ENCODE measurements at regions not wholly inside any gene's neighbourhood (a gene's known extent, or its start where the extent isn't known, plus 50 kb on each side); places are given as distances from the start of the nearest gene placed in this dataset.

DNA sequence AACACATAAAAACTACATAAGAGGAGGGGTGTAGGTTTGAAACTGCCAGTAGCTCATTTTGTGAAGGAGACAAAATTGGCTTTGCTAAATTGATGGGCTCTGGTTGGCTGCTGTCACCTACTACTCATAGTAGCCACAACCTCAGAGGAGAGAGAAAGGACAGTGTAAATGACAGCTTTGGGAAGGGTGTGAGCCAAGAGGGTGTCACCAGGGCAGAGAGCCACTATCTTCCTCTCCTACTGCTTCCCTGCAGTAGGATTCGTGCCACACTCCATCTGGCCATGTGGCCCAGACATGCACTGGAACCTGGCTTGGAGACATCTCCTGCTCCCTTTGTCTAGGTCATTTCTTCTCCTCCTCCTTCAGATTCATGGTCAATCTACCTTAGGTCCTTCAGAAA is 455.9 kb downstream of the ENC1 start:
- TF ChIP-seq, protein P1, sequence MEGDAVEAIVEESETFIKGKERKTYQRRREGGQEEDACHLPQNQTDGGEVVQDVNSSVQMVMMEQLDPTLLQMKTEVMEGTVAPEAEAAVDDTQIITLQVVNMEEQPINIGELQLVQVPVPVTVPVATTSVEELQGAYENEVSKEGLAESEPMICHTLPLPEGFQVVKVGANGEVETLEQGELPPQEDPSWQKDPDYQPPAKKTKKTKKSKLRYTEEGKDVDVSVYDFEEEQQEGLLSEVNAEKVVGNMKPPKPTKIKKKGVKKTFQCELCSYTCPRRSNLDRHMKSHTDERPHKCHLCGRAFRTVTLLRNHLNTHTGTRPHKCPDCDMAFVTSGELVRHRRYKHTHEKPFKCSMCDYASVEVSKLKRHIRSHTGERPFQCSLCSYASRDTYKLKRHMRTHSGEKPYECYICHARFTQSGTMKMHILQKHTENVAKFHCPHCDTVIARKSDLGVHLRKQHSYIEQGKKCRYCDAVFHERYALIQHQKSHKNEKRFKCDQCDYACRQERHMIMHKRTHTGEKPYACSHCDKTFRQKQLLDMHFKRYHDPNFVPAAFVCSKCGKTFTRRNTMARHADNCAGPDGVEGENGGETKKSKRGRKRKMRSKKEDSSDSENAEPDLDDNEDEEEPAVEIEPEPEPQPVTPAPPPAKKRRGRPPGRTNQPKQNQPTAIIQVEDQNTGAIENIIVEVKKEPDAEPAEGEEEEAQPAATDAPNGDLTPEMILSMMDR (IDR thresholded peaks at IDR 0.05): no peak
- TF ChIP-seq POLR2A (IDR thresholded peaks at IDR 0.05): no peak
